Liver (tissue), 8 donors: ENCODE measurements at regions not wholly inside any gene's neighbourhood (a gene's known extent, or its start where the extent isn't known, plus 50 kb on each side); places are given as distances from the start of the nearest gene placed in this dataset.

Source experiments
- DNase-seq: peaks from one replicate; pipeline ENCODE4 v3.0.0-alpha.2; 2017; ENCODE audit warnings: low spot score
- H3K27ac ChIP-seq, 2 donors: one replicate each; pipeline ENCODE4 v1.7.0; 2013; ENCODE audit warnings: inconsistent platforms in 2 of 2, low read length in 2 of 2, control low read depth in 1 of 2, low read depth in 1 of 2, mild to moderate bottlenecking in 1 of 2
- H3K27me3 ChIP-seq, 4 donors: one replicate each; pipeline versions ENCODE4 v1.6.1 to v1.7.0; 2013; ENCODE audit warnings: low read length in 3 of 4, inconsistent platforms in 1 of 4, mild to moderate bottlenecking in 1 of 4, moderate library complexity in 1 of 4; ENCODE audit not compliant: control insufficient read depth in 4 of 4, insufficient read depth in 4 of 4
- H3K36me3 ChIP-seq, 4 donors: one replicate each; pipeline versions ENCODE4 v1.6.1 to v1.7.0; 2013; ENCODE audit warnings: low read length in 3 of 4, mild to moderate bottlenecking in 3 of 4, low read depth in 1 of 4, moderate library complexity in 1 of 4; ENCODE audit not compliant: control insufficient read depth in 4 of 4, insufficient read depth in 3 of 4
- H3K4me1 ChIP-seq, 4 donors: one replicate each; pipeline versions ENCODE4 v1.6.1 to v1.7.0; 2013; ENCODE audit warnings: low read length in 3 of 4, mild to moderate bottlenecking in 3 of 4, moderate library complexity in 1 of 4; ENCODE audit not compliant: control insufficient read depth in 4 of 4, insufficient read depth in 4 of 4
- H3K4me3 ChIP-seq, 3 donors: one replicate each; pipeline versions ENCODE4 v1.6.1 to v1.7.0; 2013; ENCODE audit warnings: low read length in 3 of 3, control low read depth in 1 of 3, low read depth in 1 of 3, mild to moderate bottlenecking in 1 of 3
- H3K9ac ChIP-seq, 2 donors: one replicate each; pipeline ENCODE4 v1.7.0; 2013; ENCODE audit warnings: low read length in 2 of 2, mild to moderate bottlenecking in 2 of 2, moderate library complexity in 2 of 2, control low read depth in 1 of 2, low read depth in 1 of 2
- H3K9me3 ChIP-seq, 4 donors: one replicate each; pipeline versions ENCODE4 v1.6.1 to v1.7.0; 2013; ENCODE audit warnings: low read length in 3 of 4; ENCODE audit not compliant: control insufficient read depth in 4 of 4
- ATF3 ChIP-seq: IDR thresholded peaks from 2 replicates; pipeline ENCODE4 v1.6.1; 2016; ENCODE audit warnings: antibody characterized with exemption
- CTCF ChIP-seq: fragments of 150-350 bp; IDR thresholded peaks from 2 replicates; pipeline ENCODE4 v1.5.1; 2017; ENCODE audit warnings: improper control_type of control experiment, low read depth, low read length; ENCODE audit not compliant: missing input control
- EGR1 ChIP-seq, 2 donors: IDR thresholded peaks; 2 replicates each; pipeline ENCODE4 v1.6.1; 2016 to 2018; ENCODE audit warnings: antibody characterized with exemption in 2 of 2, low read depth in 2 of 2
- FOXA1 ChIP-seq: IDR thresholded peaks from 2 replicates; pipeline ENCODE4 v1.6.1; 2016; ENCODE audit warnings: antibody characterized with exemption
- FOXA2 ChIP-seq: IDR thresholded peaks from 2 replicates; pipeline ENCODE4 v1.6.1; 2016; ENCODE audit warnings: antibody characterized with exemption
- GABPA ChIP-seq, 2 donors: IDR thresholded peaks in 1 of 2; conservative IDR thresholded peaks in 1 of 2; 2 replicates each; pipeline ENCODE4 v1.6.1; 2016; ENCODE audit warnings: antibody characterized with exemption in 2 of 2, mild to moderate bottlenecking in 1 of 2, moderate library complexity in 1 of 2
- HNF4A ChIP-seq, 2 donors: conservative IDR thresholded peaks; 2 replicates each; pipeline ENCODE4 v1.6.1; 2016; ENCODE audit warnings: antibody characterized with exemption in 2 of 2, mild to moderate bottlenecking in 2 of 2
- HNF4G ChIP-seq: IDR thresholded peaks from 2 replicates; pipeline ENCODE4 v1.6.1; 2016; ENCODE audit warnings: antibody characterized with exemption
- JUND ChIP-seq, 2 donors: IDR thresholded peaks; 2 replicates each; pipeline ENCODE4 v1.6.1; 2016; ENCODE audit warnings: antibody characterized with exemption in 2 of 2
- MAX ChIP-seq: IDR thresholded peaks from 2 replicates; pipeline ENCODE4 v1.6.1; 2016; ENCODE audit warnings: antibody characterized with exemption
- NR2F2 ChIP-seq: IDR thresholded peaks from 2 replicates; pipeline ENCODE4 v1.6.1; 2016; ENCODE audit warnings: antibody characterized with exemption
- RAD21 ChIP-seq, 2 donors: IDR thresholded peaks; 2 replicates each; pipeline ENCODE4 v1.6.1; 2016; ENCODE audit warnings: antibody characterized with exemption in 2 of 2, mild to moderate bottlenecking in 2 of 2
- RXRA ChIP-seq, 2 donors: IDR thresholded peaks; 2 replicates each; pipeline ENCODE4 v1.6.1; 2017 to 2018; ENCODE audit warnings: antibody characterized with exemption in 2 of 2, mild to moderate bottlenecking in 1 of 2
- SP1 ChIP-seq: IDR thresholded peaks from 2 replicates; pipeline ENCODE4 v1.6.1; 2018; ENCODE audit warnings: antibody characterized with exemption, mild to moderate bottlenecking
- TAF1 ChIP-seq: conservative IDR thresholded peaks from 2 replicates; pipeline ENCODE4 v1.6.1; 2016; ENCODE audit warnings: antibody characterized with exemption, mild to moderate bottlenecking
- YY1 ChIP-seq: IDR thresholded peaks from 2 replicates; pipeline ENCODE4 v1.6.1; 2016; ENCODE audit warnings: antibody characterized with exemption, mild to moderate bottlenecking
- ZBTB33 ChIP-seq: IDR thresholded peaks from 2 replicates; pipeline ENCODE4 v1.6.1; 2016; ENCODE audit warnings: antibody characterized with exemption
- WGBS: extraction: QIAGEN DNeasy Blood & Tissue Kit; methylation state at CpG from one replicate; pipeline ENCODE4 v1.1.7; 2013; 5-methylcytosine and 5-hydroxymethylcytosine counted together
- donor health status: healthy.
- donor health status: healthy.
- donor health status: healthy.
- donor health status: healthy.
- donor health status: healthy.

GRCh38 chr12:125696054-125696453 lies 630.8 kb downstream of the AACS start:
- H3K27ac ChIP-seq: no peak overlapping the region
- no peak overlapping the region for H3K9ac ChIP-seq
- TF ChIP-seq NR2F2 (no peak), FOXA1 (no peak), TAF1 (no peak), ZBTB33 (no peak), RAD21 (IDR thresholded peaks at IDR 0.05) (no peak), ATF3 (no peak), JUND (IDR thresholded peaks at IDR 0.05) (no peak), MAX (no peak), YY1 (no peak), HNF4G (no peak), HNF4A (conservative IDR thresholded peaks at IDR 0.05) (no peak), FOXA2 (no peak)
- H3K4me1 ChIP-seq: no peaks in the 10 kb centered on the region
- DNase-seq: no peak
- H3K27me3 ChIP-seq: peaks cover 0 to under 1% (median 0%) of the 10 kb centered on the region in 4 donors
- H3K4me3 ChIP-seq: no peak overlapping the region
- 68% methylated on average over 2 of the region's 2 CpGs for WGBS
- H3K9me3 ChIP-seq: no peaks in the 10 kb centered on the region
- no peaks in the 10 kb centered on the region for H3K36me3 ChIP-seq

- H3K4me3 ChIP-seq: no peak overlapping the region
- peaks cover 0 to 4% (median 0%) of the 10 kb centered on the region in 4 donors for H3K27me3 ChIP-seq
- H3K4me1 ChIP-seq: no peaks in the 10 kb centered on the region
- no peak overlapping the region for H3K27ac ChIP-seq
- DNase-seq: no peak
- TF ChIP-seq HNF4A (conservative IDR thresholded peaks at IDR 0.05): no peak
- TF ChIP-seq FOXA1: no peak
- TF ChIP-seq EGR1 (IDR thresholded peaks at IDR 0.05; ENCODE audit: low read depth in 2 of 2): no peak
- TF ChIP-seq TAF1: no peak
- no peak for TF ChIP-seq YY1
- H3K36me3 ChIP-seq: no peaks in the 10 kb centered on the region
- WGBS: 90% methylated on average over 3 of the region's 3 CpGs
- H3K9ac ChIP-seq: no peak overlapping the region
- peaks cover 0 to 2% (median 0%) of the 10 kb centered on the region in 4 donors for H3K9me3 ChIP-seq
These were observed 639.6 kb downstream of the AACS start for GRCh38 chr12:125704803-125705202.

GRCh38 chr12:125720961-125721360 lies 655.7 kb downstream of the AACS start:
- Histone ChIP-seq H3K9me3 (peaks cover 0 to 3% (median 0%) of the 10 kb centered on the region in 4 donors), H3K27ac (no peak overlapping the region), H3K4me3 (no peak overlapping the region), H3K9ac (no peak overlapping the region), H3K4me1 (no peaks in the 10 kb centered on the region), H3K27me3 (peaks cover 0 to 3% (median 0%) of the 10 kb centered on the region in 4 donors), H3K36me3 (no peaks in the 10 kb centered on the region)
- WGBS: 83% methylated on average over 10 of the region's 10 CpGs
- no peak for DNase-seq
- no peak for TF ChIP-seq TAF1
- no peak for TF ChIP-seq SP1
- TF ChIP-seq FOXA1: no peak
- no peak for TF ChIP-seq GABPA (IDR thresholded peaks at IDR 0.05 in 1 of 2, conservative IDR thresholded peaks at IDR 0.05 in 1 of 2)
- no peak for TF ChIP-seq RXRA (IDR thresholded peaks at IDR 0.05)
- no peak for TF ChIP-seq NR2F2
- TF ChIP-seq JUND (IDR thresholded peaks at IDR 0.05): no peak
- TF ChIP-seq CTCF: no peak
- no peak for TF ChIP-seq YY1
- TF ChIP-seq ATF3: no peak
- no peak for TF ChIP-seq ZBTB33
- TF ChIP-seq HNF4G: no peak
